Neural cell (in vitro differentiated cells): ENCODE measurements at regions not wholly inside any gene's neighbourhood (a gene's known extent, or its start where the extent isn't known, plus 50 kb on each side); places are given as distances from the start of the nearest gene placed in this dataset.

ENCODE experiments used
- H2AFZ ChIP-seq: fragments of 200-600, 300-800 bp; sonication (generic), shearing (Covaris generic); 2 replicates; pipeline ENCODE4 v1.6.0; 2014; ENCODE audit warnings: low read depth, mild to moderate bottlenecking, antibody characterized with exemption, low read length, moderate library complexity
- H3F3A ChIP-seq: fragments of 200-600 bp; shearing (Covaris generic); 2 replicates; pipeline ENCODE4 v1.6.1; 2016; ENCODE audit warnings: mild to moderate bottlenecking, moderate library complexity, mixed read lengths, antibody characterized with exemption, low read length; ENCODE audit not compliant: insufficient read depth, poor library complexity, severe bottlenecking
- H3K27ac ChIP-seq: fragments of 200-600, 300-800 bp; sonication (generic), shearing (Covaris generic); 2 replicates; pipeline ENCODE4 v1.5.1; 2014; ENCODE audit warnings: mild to moderate bottlenecking, low read length, moderate library complexity
- H3K27me3 ChIP-seq: fragments of 300-800, 200-600 bp; sonication (generic), shearing (Covaris generic); 2 replicates; pipeline ENCODE4 v1.6.0; 2014; ENCODE audit warnings: mild to moderate bottlenecking, low read depth, low read length, moderate library complexity; ENCODE audit not compliant: insufficient read depth
- H3K36me3 ChIP-seq: fragments of 300-800, 200-600 bp; sonication (generic), shearing (Covaris generic); 2 replicates; pipeline ENCODE4 v1.5.1; 2014; ENCODE audit warnings: mild to moderate bottlenecking, antibody characterized with exemption, low read length, moderate library complexity; ENCODE audit not compliant: insufficient read depth
- H3K4me2 ChIP-seq: fragments of 300-800, 200-600 bp; sonication (generic), shearing (Covaris generic); 2 replicates; pipeline ENCODE4 v1.6.0; 2014; ENCODE audit warnings: mild to moderate bottlenecking, low read length
- H3K4me3 ChIP-seq: fragments of 300-800, 200-600 bp; sonication (generic), shearing (Covaris generic); 2 replicates; pipeline ENCODE4 v1.5.1; 2014; ENCODE audit warnings: mild to moderate bottlenecking, low read length, moderate library complexity
- H3K79me2 ChIP-seq: fragments of 200-600 bp; shearing (Covaris generic); replicated peaks from 2 replicates; pipeline ENCODE4 v1.6.0; 2014; ENCODE audit warnings: mild to moderate bottlenecking, low read length, moderate library complexity; ENCODE audit not compliant: insufficient read depth
- H3K9ac ChIP-seq: fragments of 300-800, 200-600 bp; sonication (generic), shearing (Covaris generic); 2 replicates; pipeline ENCODE4 v1.6.1; 2016; ENCODE audit warnings: mild to moderate bottlenecking, low read length, mixed read lengths
- H3K9me2 ChIP-seq: fragments of 200-600 bp; shearing (Covaris generic); 2 replicates; pipeline ENCODE4 v1.6.1; 2016; ENCODE audit warnings: mild to moderate bottlenecking, low read length, mixed read lengths; ENCODE audit not compliant: insufficient read depth
- H3K9me3 ChIP-seq: fragments of 200-600, 300-800 bp; sonication (generic), shearing (Covaris generic); 2 replicates; pipeline ENCODE4 v1.6.1; 2016; ENCODE audit warnings: mild to moderate bottlenecking, mixed run types, low read length, moderate library complexity, mixed read lengths
- H4K20me1 ChIP-seq: fragments of 200-600 bp; shearing (Covaris generic); 2 replicates; pipeline ENCODE4 v1.6.1; 2016; ENCODE audit warnings: mild to moderate bottlenecking, mixed run types; ENCODE audit not compliant: insufficient read depth
- CTCF ChIP-seq: fragments of 450-650 bp; IDR thresholded peaks from 2 replicates; pipeline ENCODE4 v1.5.1; 2014; ENCODE audit warnings: antibody characterized with exemption, mild to moderate bottlenecking, moderate library complexity; ENCODE audit not compliant: poor library complexity, severe bottlenecking
- EP300 ChIP-seq: fragments of 450-650 bp; conservative IDR thresholded peaks from 2 replicates; pipeline ENCODE4 v1.6.1; 2014; ENCODE audit warnings: antibody characterized with exemption, mild to moderate bottlenecking, moderate library complexity; ENCODE audit not compliant: poor library complexity, severe bottlenecking
- EZH2 ChIP-seq: fragments of 200-600, 300-800 bp; shearing (Covaris generic), sonication (generic); IDR thresholded peaks from 2 replicates; pipeline ENCODE4 v1.6.1; 2014; ENCODE audit warnings: antibody characterized with exemption, low read length, borderline replicate concordance, mild to moderate bottlenecking; ENCODE audit not compliant: insufficient read depth, poor library complexity, severe bottlenecking
- MXI1 ChIP-seq: fragments of 450-650 bp; conservative IDR thresholded peaks from 2 replicates; pipeline ENCODE4 v1.6.1; 2014; ENCODE audit warnings: antibody characterized with exemption, mild to moderate bottlenecking; ENCODE audit not compliant: poor library complexity, severe bottlenecking
- POLR2AphosphoS5 ChIP-seq: IDR thresholded peaks from 2 replicates; pipeline ENCODE4 v1.6.1; 2012
- RAD21 ChIP-seq: fragments of 450-650 bp; conservative IDR thresholded peaks from 2 replicates; pipeline ENCODE4 v1.6.1; 2014; ENCODE audit warnings: antibody characterized with exemption, mild to moderate bottlenecking, moderate library complexity
- REST ChIP-seq: IDR thresholded peaks from 2 replicates; pipeline ENCODE4 v1.6.1; 2012; ENCODE audit warnings: borderline replicate concordance
- SMC3 ChIP-seq: fragments of 450-650 bp; conservative IDR thresholded peaks from 2 replicates; pipeline ENCODE4 v1.6.1; 2014; ENCODE audit warnings: antibody characterized with exemption, mild to moderate bottlenecking, moderate library complexity; ENCODE audit not compliant: poor library complexity
- TAF1 ChIP-seq: IDR thresholded peaks from 2 replicates; pipeline ENCODE4 v1.6.1; 2012; ENCODE audit warnings: low read depth

GRCh38 chr2:217673627-217674026, 329.2 kb downstream of the TNS1 start:
- Histone ChIP-seq H3K36me3 (no peaks in the 10 kb centered on the region), H3K4me3 (no peak overlapping the region), H3K27ac (no peak overlapping the region), H3K9ac (no peak overlapping the region), H3K27me3 (no peaks in the 10 kb centered on the region), H3K9me3 (no peaks in the 10 kb centered on the region), H3K79me2 (no peaks in the 10 kb centered on the region), H3F3A (no peaks in the 10 kb centered on the region), H3K9me2 (no peaks in the 10 kb centered on the region), H3K4me2 (no peak overlapping the region), H4K20me1 (no peaks in the 10 kb centered on the region), H2AFZ (no peak overlapping the region)
- no peak for TF ChIP-seq RAD21
- no peak for TF ChIP-seq EZH2
- no peak for TF ChIP-seq CTCF
- no peak for TF ChIP-seq EP300
- TF ChIP-seq MXI1, result no peak
- no peak for TF ChIP-seq REST
- no peak for TF ChIP-seq TAF1
- no peak for TF ChIP-seq POLR2AphosphoS5
- no peak for TF ChIP-seq SMC3

GRCh38 chr2:217672472-217672871, 330.3 kb downstream of the TNS1 start:
- Histone ChIP-seq H3K27ac (no peak overlapping the region), H4K20me1 (no peaks in the 10 kb centered on the region), H3K9ac (no peak overlapping the region), H3K4me2 (no peak overlapping the region), H2AFZ (no peak overlapping the region), H3K9me3 (no peaks in the 10 kb centered on the region), H3K4me3 (no peak overlapping the region), H3K36me3 (no peaks in the 10 kb centered on the region), H3K79me2 (no peaks in the 10 kb centered on the region), H3F3A (no peaks in the 10 kb centered on the region), H3K27me3 (no peaks in the 10 kb centered on the region), H3K9me2 (no peaks in the 10 kb centered on the region)
- no peak for TF ChIP-seq MXI1
- TF ChIP-seq RAD21, result no peak
- no peak for TF ChIP-seq EP300
- TF ChIP-seq SMC3, result no peak

GRCh38 chr2:217671871-217672270, 330.9 kb downstream of the TNS1 start:
- Histone ChIP-seq H3K36me3 (no peaks in the 10 kb centered on the region), H3K27ac (no peak overlapping the region), H4K20me1 (no peaks in the 10 kb centered on the region), H3K79me2 (no peaks in the 10 kb centered on the region), H3F3A (no peaks in the 10 kb centered on the region), H3K9me3 (no peaks in the 10 kb centered on the region), H3K4me3 (no peak overlapping the region), H3K27me3 (no peaks in the 10 kb centered on the region), H3K9ac (no peak overlapping the region), H3K4me2 (no peak overlapping the region), H3K9me2 (no peaks in the 10 kb centered on the region), H2AFZ (no peak overlapping the region)
- TF ChIP-seq TAF1 (no peak), CTCF (no peak), REST (no peak), EZH2 (no peak), EP300 (no peak), POLR2AphosphoS5 (no peak), MXI1 (no peak), SMC3 (no peak), RAD21 (no peak)
